ENCODE measurements at regions not wholly inside any gene's neighbourhood (a gene's known extent, or its start where the extent isn't known, plus 50 kb on each side); places are given as distances from the start of the nearest gene placed in this dataset.
A peak's percentile ranks its signal among the peaks of the same experiment; 100 is the strongest.

GRCh38 chr7:131090886-131091692, 236.6 kb upstream of the MKLN1 start:
- Histone ChIP-seq H3K79me2 (ENCODE audit: control insufficient read depth, insufficient read depth, low read length) (peaks cover 99% of the 10 kb centered on the region), H3K4me1 (ENCODE audit: control insufficient read depth in 2 of 2, insufficient read depth in 2 of 2, low read length in 2 of 2) (peaks cover 32 to 33% of the 10 kb centered on the region in 2 donors), H3K4me2 (replicated peaks; ENCODE audit: low read depth, low read length, poor library complexity, severe bottlenecking) (peak overlapping the region; percentile 27), H3K36me3 (replicated peaks in 1 of 2; ENCODE audit: control extremely low read depth in 1 of 2, control insufficient read depth in 1 of 2, extremely low read depth in 1 of 2, insufficient read depth in 2 of 2, low read length in 1 of 2) (peaks cover 5 to 28% of the 10 kb centered on the region in 2 experiments), H3K27ac (ENCODE audit: low read length in 2 of 2) (no peak overlapping the region), H3K9me3 (ENCODE audit: control extremely low read depth in 1 of 3, control insufficient read depth in 2 of 3, insufficient read depth in 1 of 3, low read length in 2 of 3) (no peaks in the 10 kb centered on the region), H2AFZ (ENCODE audit: insufficient read depth, low read depth, low read length, poor library complexity, severe bottlenecking) (no peak overlapping the region), H4K20me1 (ENCODE audit: control insufficient read depth, insufficient read depth, low read length, poor library complexity, severe bottlenecking) (peaks cover 93% of the 10 kb centered on the region), H3K4me3 (ENCODE audit: control extremely low read depth in 1 of 5, extremely low read depth in 1 of 5, insufficient read depth in 1 of 5, low read depth in 2 of 5, low read length in 4 of 5) (no peak overlapping the region), H3K9ac (ENCODE audit: low read length) (no peak overlapping the region), H3K27me3 (replicated peaks in 1 of 4; ENCODE audit: control extremely low read depth in 1 of 4, control insufficient read depth in 3 of 4, insufficient read depth in 4 of 4, low read length in 3 of 4) (no peaks in the 10 kb centered on the region)
- CTCF ChIA-PET = interaction anchor here (0.9 to 1.6 kb wide), 3 partner anchors 10 to 22 kb away, joined by 3 to 4 read pairs (median 3); no protein-coding TSS in a partner anchor
- no peaks in the 10 kb centered on the region for H3K9me3 Mint-ChIP-seq (ENCODE audit: insufficient read depth)
- peaks cover 71% of the 10 kb centered on the region for H3K4me1 Mint-ChIP-seq
- no peak for DNase-seq
- no peak overlapping the region for H3K27ac Mint-ChIP-seq
- ATAC-seq (ENCODE audit: low read depth) = no peak
- intact Hi-C loops (cut with micrococcal nuclease) = no loop called here
- POLR2A ChIA-PET = interaction anchor here (0.6 kb wide), 2 partner anchors 32 to 130 kb away, joined by 3 to 7 read pairs; no protein-coding TSS in a partner anchor
- peak overlapping the region; percentile 7 for H3K4me3 Mint-ChIP-seq
- TF ChIP-seq EZH2 (IDR thresholded peaks at IDR 0.05; ENCODE audit: borderline replicate concordance, insufficient read depth, low read depth, low read length, poor library complexity, severe bottlenecking) (no peak), CTCF (IDR thresholded peaks at IDR 0.05) (no peak)
- H3K27me3 Mint-ChIP-seq = no peaks in the 10 kb centered on the region
- WGBS (ENCODE audit: insufficient coverage) = 99% methylated on average over 6 of the region's 7 CpGs

GRCh38 chr7:131094685-131095084, 233.0 kb upstream of the MKLN1 start:
- intact Hi-C loops (cut with micrococcal nuclease) = no loop called here
- no peak overlapping the region for H3K27ac ChIP-seq (ENCODE audit: low read length in 2 of 2)
- TF ChIP-seq EZH2 (IDR thresholded peaks at IDR 0.05; ENCODE audit: borderline replicate concordance, insufficient read depth, low read depth, low read length, poor library complexity, severe bottlenecking) (no peak), CTCF (IDR thresholded peaks at IDR 0.05) (no peak)
- H3K4me3 ChIP-seq (ENCODE audit: control extremely low read depth in 1 of 5, extremely low read depth in 1 of 5, insufficient read depth in 1 of 5, low read depth in 2 of 5, low read length in 4 of 5) = no peak overlapping the region
- ChIA-PET CTCF (no interaction called here), POLR2A (no interaction called here)
- no peak for ATAC-seq (ENCODE audit: low read depth)
- H3K9me3 Mint-ChIP-seq (ENCODE audit: insufficient read depth) = no peaks in the 10 kb centered on the region
- H4K20me1 ChIP-seq (ENCODE audit: control insufficient read depth, insufficient read depth, low read length, poor library complexity, severe bottlenecking) = peaks cover 100% of the 10 kb centered on the region
- DNase-seq = no peak
- H3K27me3 Mint-ChIP-seq = no peaks in the 10 kb centered on the region
- H3K9me3 ChIP-seq (ENCODE audit: control extremely low read depth in 1 of 3, control insufficient read depth in 2 of 3, insufficient read depth in 1 of 3, low read length in 2 of 3) = no peaks in the 10 kb centered on the region
- peak overlapping the region; percentile 24 for H3K27ac Mint-ChIP-seq
- no peak overlapping the region for H3K9ac ChIP-seq (ENCODE audit: low read length)
- H3K36me3 ChIP-seq (replicated peaks in 1 of 2; ENCODE audit: control extremely low read depth in 1 of 2, control insufficient read depth in 1 of 2, extremely low read depth in 1 of 2, insufficient read depth in 2 of 2, low read length in 1 of 2) = peaks cover 4 to 31% of the 10 kb centered on the region in 2 experiments
- H3K27me3 ChIP-seq (replicated peaks in 1 of 4; ENCODE audit: control extremely low read depth in 1 of 4, control insufficient read depth in 3 of 4, insufficient read depth in 4 of 4, low read length in 3 of 4) = no peaks in the 10 kb centered on the region
- H2AFZ ChIP-seq (ENCODE audit: insufficient read depth, low read depth, low read length, poor library complexity, severe bottlenecking) = no peak overlapping the region
- H3K4me1 Mint-ChIP-seq = peaks cover 82% of the 10 kb centered on the region
- peaks cover 43 to 48% of the 10 kb centered on the region in 2 donors for H3K4me1 ChIP-seq (ENCODE audit: control insufficient read depth in 2 of 2, insufficient read depth in 2 of 2, low read length in 2 of 2)
- no peak overlapping the region for H3K4me3 Mint-ChIP-seq
- H3K79me2 ChIP-seq (ENCODE audit: control insufficient read depth, insufficient read depth, low read length) = peaks cover 100% of the 10 kb centered on the region
- H3K4me2 ChIP-seq (replicated peaks; ENCODE audit: low read depth, low read length, poor library complexity, severe bottlenecking) = no peak overlapping the region
- WGBS (ENCODE audit: insufficient coverage) = 96% methylated on average over 9 of the region's 11 CpGs

Data from B cell (primary cell).